Hematopoietic multipotent progenitor cell treated with erythropoietin and hydrocortisone succinate and interleukin-3 and kit ligand, for 8 days (in vitro differentiated cells): ENCODE measurements at regions not wholly inside any gene's neighbourhood (a gene's known extent, or its start where the extent isn't known, plus 50 kb on each side); places are given as distances from the start of the nearest gene placed in this dataset.

ENCODE experiments used
- DNase-seq: peaks from one replicate; pipeline ENCODE4 v3.0.0-alpha.2; 2015

- no peak for DNase-seq
Observed at GRCh38 chr12:24198936-24199671, 249.6 kb upstream of the SOX5 start.

GRCh38 chr12:24198070-24198469, 248.6 kb upstream of the SOX5 start:
- DNase-seq, result no peak

- DNase-seq, result no peak
Observed at GRCh38 chr12:24197532-24197931, 248.1 kb upstream of the SOX5 start.

GRCh38 chr12:24195063-24195462, 245.6 kb upstream of the SOX5 start:
- no peak for DNase-seq

GRCh38 chr12:24191117-24191516, 241.6 kb upstream of the SOX5 start:
- no peak for DNase-seq

GRCh38 chr12:24185782-24186181, 236.3 kb upstream of the SOX5 start:
- no peak for DNase-seq

- no peak for DNase-seq
Observed at GRCh38 chr12:24177889-24178288, 228.4 kb upstream of the SOX5 start.

GRCh38 chr12:24175929-24176328, 226.5 kb upstream of the SOX5 start:
- DNase-seq, result no peak

- DNase-seq, result no peak
Observed at GRCh38 chr12:24175284-24175683, 225.8 kb upstream of the SOX5 start.

- no peak for DNase-seq
Observed at GRCh38 chr12:24173067-24173466, 223.6 kb upstream of the SOX5 start.

GRCh38 chr12:24172773-24173066, 223.2 kb upstream of the SOX5 start:
- DNase-seq, result no peak

GRCh38 chr12:24172031-24172772, 222.7 kb upstream of the SOX5 start:
- DNase-seq, result no peak

- no peak for DNase-seq
Observed at GRCh38 chr12:24155042-24155441, 205.6 kb upstream of the SOX5 start.

- DNase-seq, result no peak
Observed at GRCh38 chr12:24153079-24153478, 203.6 kb upstream of the SOX5 start.

GRCh38 chr12:24152270-24152669, 202.8 kb upstream of the SOX5 start:
- no peak for DNase-seq

GRCh38 chr12:24143928-24144327, 194.5 kb upstream of the SOX5 start:
- no peak for DNase-seq

GRCh38 chr12:24139035-24139434, 189.6 kb upstream of the SOX5 start:
- no peak for DNase-seq

- DNase-seq, result no peak
Observed at GRCh38 chr12:24138041-24138440, 188.6 kb upstream of the SOX5 start.

- no peak for DNase-seq
Observed at GRCh38 chr12:24135158-24135850, 185.8 kb upstream of the SOX5 start.

GRCh38 chr12:24134092-24134491, 184.6 kb upstream of the SOX5 start:
- DNase-seq, result no peak

- DNase-seq, result no peak
Observed at GRCh38 chr12:24133384-24133783, 183.9 kb upstream of the SOX5 start.

GRCh38 chr12:24127919-24128721, 178.7 kb upstream of the SOX5 start:
- no peak for DNase-seq

- DNase-seq, result no peak
Observed at GRCh38 chr12:24125280-24125679, 175.8 kb upstream of the SOX5 start.
